ENCODE measurements at regions not wholly inside any gene's neighbourhood (a gene's known extent, or its start where the extent isn't known, plus 50 kb on each side); places are given as distances from the start of the nearest gene placed in this dataset.
"Not testable (repeated sequence)": the region's sequence is repeated elsewhere in the genome, so short reads cannot be mapped to it uniquely, and the experiment has no call there.

DNA sequence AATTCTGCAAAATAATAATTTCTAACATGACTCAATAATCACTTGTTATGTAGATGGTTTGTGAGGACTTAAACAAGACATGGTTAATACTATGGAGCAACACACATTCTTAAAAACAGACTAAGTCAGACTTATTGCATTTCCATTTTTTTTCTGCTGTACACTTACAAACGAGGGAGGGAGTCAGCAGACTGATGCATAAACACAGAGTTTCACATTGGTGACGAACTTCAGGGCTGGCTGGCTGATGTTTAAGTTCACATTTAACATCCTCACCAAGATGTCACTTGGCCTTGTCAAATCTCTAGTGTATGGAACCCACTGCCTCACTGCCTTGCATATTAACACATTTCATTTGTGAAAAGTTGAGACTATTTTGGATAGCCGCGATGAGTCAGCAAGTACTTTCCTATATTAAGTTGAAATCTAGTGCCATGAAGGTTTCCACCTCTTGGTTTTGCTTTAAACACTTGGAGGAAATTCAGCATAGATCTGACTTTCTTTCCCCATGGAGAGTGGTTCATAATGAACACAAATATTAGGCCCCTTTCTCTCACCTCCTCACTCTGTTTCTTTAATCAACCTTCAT, 337.5 kb upstream of the RUNX1 start:
- FAIRE-seq = no peak

DNA sequence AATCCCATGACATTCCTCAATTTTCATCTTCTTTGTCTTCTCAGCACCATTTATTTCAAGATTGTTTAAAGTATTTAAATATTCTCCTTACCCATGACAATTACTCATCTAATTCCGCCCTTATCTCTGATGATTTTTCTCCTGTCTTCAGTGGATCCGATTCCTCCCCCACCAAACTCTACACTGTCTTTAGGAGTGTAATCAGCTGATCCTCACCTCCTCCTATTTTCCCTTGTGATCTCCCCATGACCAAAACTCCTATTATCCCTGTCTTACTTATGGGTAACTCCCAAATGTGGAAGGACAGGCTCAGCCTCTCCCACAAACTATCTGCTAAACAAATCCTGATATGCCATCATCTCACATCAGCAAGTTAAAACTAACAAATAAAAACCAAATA, 335.3 kb upstream of the RUNX1 start:
- no peak for FAIRE-seq

DNA sequence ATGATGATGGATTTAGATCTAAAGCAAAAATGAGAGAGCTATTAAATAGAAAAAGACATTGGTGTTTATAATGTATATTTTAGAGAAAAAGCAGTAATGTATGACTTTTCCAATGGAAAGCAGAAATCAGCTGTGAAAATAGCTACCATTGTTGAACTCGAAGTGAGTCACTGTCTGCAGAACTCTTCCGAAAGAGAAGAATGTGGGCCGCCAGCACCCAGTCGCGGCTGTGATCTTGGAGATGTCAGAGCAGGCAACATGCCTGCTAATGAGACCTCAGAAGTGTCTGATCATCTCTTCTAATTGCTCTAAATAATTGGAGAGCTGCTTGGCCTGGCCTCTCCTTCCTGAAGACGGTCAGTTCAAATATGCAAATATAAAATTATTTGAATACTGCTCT, 333.6 kb upstream of the RUNX1 start:
- FAIRE-seq = no peak

DNA sequence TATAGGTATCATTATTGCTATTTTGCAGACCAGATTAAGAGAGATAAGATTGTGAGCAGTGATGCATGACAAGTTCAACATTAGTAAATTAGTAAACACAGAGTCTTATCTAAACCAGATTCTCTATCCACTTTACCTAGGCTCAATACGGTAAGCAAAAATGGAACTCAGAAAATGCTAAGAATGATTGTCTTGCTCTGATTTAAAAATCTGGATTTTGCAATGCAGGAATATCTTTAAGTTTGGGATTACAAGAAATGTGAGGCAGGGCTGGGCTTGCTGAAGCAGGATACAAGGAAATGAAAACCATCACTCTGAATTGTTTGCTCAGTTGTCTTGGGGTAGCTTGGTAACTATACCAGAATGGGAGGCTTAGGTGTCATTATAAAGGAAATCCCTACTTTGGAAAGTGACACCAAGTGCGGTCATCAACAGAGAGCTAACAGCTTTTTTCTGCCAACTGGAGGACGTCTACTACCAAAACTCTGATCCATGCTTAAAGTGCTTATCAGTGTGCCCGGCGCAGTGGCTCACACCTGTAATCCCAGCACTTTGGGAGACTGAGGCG, 332.7 kb upstream of the RUNX1 start:
- FAIRE-seq = no peak

DNA sequence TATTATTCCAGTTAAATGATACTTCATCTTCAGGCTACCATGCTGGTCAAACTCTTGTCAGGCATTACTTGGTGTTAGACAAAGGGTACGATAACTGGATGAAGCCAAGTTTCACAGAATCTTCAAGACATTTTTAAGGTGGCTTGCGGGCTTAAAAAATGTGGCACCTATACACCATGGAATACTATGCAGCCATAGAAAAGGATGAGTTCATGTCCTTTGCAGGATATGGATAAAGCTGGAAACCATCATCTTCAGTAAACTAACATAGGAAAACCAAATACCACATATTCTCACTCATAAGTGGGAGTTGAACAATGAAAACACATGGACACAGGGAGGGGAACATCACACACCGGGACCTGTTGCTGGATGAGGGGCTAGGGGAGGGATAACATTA, 331.2 kb upstream of the RUNX1 start:
- FAIRE-seq = not testable (repeated sequence)

DNA sequence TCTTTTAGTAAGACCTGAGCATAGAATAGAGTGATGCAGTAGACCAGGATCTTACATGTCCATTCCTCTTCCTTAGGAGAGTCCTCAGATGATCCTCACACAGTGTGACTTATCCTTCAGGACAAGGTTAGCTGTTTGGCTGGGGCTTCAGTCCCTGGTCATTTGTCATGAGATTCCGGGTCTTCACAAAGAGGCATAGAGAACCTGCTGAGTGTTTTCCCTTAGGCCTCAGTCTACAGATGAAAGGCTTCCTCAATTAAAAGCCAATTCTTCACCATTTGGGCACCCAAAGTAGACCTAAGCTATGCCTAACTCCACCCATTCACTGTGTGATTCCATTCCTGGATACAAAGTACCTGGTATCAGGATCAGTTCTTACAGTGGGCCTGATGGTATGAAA, 329.8 kb upstream of the RUNX1 start:
- FAIRE-seq = no peak

DNA sequence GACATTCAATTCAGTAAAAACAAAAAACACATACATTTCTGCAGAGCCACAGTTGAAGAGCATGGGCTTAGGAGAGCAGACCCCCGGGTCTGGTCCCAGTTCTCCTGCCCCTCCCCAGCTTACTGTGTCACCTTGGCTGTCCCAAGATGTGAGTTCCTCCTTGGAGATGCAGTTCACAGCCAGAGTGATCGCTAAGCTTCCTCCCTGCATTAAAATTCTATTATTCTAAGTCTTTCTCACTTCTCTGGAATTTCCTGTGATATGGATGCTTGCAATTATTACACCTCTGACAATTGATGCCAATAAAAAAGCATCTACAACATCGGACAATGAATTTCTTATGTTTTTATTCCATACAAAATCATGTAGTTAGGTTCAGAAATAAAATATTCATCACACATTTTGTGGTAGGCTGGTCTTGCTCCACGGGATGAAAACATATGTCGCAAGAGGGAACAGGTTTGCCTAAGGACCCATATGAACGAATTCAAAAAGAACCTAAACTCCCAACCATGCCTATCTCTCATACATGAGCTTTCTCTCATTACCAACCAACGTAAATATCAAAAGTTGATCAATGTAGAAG, 328.5 kb upstream of the RUNX1 start:
- no peak for FAIRE-seq

DNA sequence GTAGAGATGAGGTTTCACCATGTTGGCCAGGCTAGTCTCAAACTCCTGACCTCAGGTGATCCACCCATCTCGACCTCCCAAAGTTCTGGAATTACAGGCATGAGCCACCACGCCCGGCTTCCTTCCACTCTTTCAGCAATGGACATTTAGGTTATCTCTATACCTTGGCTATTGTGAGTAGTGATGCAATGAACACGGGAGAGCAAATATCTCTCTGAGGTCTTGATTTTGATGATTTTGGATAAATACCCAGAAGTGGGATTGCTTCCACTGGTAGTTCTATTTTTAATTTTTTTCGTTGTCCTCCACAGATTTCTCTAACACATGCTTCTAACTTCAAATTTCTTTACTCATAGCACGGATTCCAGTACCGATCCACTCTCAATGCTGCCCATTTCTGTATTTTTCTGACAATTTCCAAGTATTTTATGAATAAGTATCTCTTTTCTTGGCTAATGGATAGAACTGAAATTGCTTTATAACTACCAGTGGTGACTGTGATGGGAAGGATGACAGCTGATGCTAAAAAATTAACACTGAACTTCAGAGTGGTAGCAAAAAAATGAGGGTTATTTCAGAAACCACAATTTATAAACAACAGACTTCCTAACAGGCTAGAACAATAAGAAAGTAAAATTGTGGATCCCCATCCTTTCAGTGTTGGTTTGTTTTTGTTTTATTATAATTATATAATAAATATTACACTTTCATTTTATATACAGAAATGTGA, 327.5 kb upstream of the RUNX1 start:
- no peak for FAIRE-seq

DNA sequence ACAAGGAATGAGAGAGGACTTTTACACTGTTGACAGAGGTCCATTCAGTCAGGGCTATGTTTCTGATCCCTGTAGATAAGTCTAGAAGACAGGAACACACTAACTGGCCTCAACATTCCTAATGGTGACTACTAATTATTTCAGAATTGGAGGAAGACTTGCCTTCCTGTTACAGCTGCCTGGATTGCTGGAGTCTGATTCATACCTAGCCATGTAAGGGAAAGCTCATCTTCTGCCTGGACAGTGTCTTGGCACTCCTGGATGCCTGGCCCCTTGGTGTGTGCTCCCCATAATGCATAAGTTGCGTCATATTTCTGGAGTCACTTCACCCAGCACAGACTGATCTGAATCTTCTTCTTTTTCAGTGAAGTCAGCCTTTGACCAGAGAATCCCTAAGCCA, 326.0 kb upstream of the RUNX1 start:
- FAIRE-seq = no peak

DNA sequence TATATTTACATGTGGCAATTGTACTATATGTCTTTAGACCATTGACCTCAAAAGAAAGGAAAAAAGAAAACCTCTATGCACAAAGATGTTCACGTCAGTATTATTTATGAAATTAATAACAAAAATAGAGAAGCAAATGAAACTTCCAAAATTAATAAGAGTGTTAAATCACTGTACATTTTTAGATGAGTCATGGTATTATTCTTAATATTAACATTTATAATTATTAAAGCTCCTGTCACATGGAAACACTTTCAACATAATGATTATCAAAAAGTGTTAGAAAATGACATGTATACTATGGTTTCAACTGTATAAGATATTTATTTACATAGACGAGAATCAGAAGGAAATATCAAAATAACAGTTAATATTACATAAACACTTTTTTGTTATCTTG, 324.9 kb upstream of the RUNX1 start:
- FAIRE-seq = no peak

DNA sequence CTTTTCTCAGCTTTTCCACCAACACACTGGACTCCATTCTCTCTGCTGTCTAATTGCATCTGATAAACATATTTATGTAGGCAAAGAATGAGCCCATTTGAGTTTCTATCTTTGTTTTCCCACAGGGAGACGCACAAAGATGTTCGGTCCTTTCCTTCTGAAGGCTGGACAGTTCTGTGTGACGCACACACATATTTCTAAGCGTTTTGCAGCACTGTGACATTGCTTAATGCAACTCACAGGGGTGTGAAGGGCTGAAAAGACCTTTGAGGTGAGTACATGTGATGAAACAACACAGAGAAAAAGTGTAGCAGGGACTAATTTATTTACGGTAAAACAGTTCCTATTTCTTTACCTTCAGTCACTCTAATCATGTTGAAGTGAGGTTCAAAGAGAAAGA, 323.1 kb upstream of the RUNX1 start:
- FAIRE-seq = no peak

DNA sequence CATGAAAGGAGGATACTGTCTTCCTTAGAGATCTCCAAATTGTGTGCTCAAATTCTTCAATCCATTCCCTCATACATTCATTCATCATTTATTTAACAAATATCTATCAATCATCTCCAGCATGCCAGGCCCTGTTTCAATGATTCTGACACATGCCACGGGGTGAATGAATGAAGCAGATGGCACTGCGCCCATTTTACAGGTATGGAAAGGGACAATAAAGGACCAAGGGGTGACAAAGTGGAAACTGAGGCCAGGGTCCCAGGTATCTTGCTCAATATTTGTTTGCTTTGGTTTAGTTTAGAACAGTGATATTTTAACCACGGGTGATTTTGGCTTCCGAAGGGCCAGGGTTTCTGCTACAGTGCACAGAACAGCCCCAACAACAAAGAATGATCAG, 321.6 kb upstream of the RUNX1 start:
- FAIRE-seq = no peak

DNA sequence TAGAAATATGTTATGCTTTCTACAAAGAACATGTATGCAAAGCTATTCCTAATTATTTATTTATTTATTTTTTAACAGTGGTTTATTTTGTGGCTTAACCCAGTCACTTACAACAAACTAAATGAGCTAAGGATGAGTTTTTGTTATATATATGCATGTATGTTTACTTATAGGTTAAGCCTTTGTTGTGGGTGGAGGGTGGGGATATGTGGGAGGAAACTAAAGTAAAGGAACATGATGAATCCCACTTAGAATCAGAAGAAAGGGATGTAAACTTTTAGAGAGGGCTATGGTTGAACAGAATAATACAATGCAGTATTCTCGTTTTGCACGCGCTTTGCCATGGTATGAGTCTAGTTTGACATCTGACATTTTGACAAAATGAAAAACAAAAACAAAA, 321.0 kb upstream of the RUNX1 start:
- no peak for FAIRE-seq

DNA sequence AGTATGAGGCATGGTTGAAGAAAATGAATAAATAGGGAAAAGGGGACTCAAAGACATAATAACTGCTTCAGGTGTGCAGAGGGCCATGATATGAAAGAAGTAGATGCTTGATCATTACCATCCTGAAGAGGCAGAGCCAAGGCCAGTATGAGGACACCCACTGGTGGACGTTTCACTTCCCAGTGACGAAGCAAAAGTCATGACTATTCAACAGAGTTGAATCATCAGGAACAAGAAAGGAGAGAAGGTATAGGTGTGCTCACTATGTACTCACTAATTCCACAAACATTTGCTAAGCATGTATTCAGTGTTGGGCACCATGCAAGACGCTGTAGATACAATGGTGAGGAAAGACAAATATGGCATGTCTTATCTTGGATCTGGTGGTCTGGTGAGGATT, 319.2 kb upstream of the RUNX1 start:
- no peak for FAIRE-seq

DNA sequence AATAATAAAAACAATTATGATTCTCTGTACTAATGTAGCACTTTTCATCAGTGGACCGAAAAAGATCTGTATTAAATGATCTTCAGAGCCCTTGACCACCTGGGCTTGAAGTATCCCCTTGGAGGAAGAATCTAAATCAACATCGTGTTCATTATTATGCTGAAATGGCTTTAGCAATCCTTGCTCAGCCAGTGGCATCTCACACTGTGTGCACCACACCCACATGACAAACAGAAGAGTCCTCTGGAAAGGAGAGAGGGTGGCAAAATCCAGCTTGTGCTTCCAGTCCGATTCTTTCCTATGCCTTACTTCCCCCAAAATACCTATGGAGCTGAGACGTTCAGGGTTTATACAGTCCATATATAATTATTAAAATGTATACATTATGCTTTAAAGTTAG, 318.5 kb upstream of the RUNX1 start:
- no peak for FAIRE-seq

DNA sequence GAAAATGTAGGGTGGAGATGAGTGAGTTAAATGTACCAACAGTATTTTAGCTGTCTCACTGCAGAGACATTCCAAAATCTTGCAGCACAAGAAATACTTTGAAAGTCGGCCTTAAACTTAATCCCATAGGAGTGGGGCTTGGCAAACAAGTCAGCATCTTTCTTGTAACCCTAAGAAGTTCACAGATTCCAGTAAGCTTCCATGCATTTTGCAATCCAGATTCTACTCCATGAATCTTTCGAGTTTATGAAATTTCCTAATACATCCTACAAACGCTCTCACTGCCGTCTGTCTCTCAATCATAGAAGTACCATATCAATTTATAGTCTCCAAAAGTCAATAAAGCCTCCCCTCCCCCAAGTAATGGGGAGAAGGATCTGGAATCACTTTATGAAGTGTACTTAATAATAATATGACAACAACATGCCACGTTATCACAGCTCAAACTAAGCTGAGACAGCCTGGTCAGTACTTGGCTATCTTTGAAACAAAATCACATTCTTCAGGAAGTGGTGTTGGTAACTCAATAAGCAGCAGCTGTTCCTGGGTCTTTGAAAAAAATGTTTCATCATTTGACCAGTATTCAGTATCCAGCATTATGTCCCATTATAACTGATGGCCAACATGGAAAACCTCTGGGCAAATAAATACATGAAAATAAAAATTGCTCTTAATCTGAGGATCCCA, 317.4 kb upstream of the RUNX1 start:
- FAIRE-seq = no peak

DNA sequence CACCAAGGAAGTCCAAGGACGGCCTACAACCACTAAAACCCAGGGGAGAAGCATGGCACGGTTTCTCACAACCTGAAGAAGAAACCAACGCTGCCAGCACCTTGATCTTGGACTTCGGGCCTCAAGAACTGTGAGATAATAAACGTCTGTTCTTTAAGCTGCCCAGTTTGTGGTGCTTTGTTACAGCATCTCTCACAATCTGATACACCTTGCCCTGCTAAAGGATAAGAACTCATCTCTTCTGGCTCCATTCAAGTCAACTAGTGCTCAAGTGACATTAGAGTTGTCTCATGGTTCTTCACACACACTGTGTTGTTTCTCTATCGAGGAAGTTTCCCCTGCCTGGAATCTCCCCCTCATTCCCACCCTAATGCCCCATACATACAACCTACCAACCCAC, 314.4 kb upstream of the RUNX1 start:
- FAIRE-seq = no peak

DNA sequence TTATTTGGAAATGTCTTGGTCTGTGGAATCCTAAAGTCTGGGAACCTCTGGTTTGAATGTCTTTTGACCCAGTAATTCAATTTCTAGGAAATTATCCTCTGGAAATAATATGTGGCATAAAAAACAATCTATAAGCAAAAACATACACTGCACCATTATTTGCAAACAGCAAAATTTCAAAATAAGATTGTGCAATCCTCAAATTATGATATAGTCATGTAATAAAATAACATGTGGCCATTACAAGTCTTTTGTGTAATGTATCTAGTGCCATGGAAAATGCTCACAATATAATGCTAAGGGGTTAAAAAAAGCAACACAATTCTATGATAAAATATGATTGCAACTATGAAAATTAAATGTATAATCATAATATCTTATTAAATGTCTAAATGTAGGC, 312.9 kb upstream of the RUNX1 start:
- FAIRE-seq = no peak

DNA sequence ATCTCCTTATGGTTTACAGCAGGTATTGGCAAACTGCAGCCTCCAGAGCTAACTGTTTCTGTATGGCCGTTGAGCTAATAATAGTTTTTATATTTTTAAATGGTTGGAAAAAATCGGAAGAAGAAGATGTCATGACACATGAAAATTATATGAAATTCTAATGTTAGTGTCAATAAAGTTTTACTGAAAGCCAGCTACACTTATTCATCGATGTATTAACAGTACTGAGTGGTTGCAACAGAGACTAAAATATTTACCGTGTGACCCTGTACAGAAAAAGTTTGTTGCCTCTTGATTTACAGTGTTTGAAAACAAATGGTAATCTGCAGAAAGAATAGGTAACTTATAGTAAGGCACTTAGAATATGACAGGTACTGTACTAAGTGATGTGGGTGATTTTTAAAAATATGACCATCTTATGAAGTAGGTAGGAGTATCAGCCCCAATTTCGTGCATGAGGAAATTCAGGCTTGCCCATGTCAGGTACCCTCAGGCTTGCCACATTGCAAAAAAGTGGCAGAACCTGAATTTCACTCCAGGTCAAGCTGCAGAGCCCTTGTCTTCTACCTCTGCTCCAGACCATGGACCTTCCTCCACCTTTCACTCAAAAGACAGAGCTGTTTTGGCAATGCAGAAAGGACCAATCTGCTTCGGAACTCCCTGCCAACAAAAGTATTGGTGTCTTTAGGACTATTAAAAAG, 311.9 kb upstream of the RUNX1 start:
- FAIRE-seq = no peak

DNA sequence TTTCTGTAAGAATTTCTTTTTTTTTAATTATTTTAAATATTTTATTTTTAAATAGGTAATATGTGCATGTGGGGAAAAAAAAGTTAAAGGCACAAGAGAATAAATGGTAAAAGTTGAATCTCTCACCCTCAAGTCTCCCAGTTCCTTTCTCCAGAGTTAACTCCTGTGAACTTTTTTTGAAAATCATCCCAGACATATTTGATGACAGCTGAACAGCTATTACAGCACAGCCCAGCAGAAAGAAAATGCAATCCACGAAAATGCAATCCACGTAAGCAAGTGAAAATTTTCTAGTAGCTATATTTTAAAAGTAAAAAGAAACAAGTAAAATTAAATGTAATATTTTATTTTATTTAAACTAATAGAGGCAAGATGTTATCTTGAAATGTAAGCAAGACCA, 310.0 kb upstream of the RUNX1 start:
- no peak for FAIRE-seq

DNA sequence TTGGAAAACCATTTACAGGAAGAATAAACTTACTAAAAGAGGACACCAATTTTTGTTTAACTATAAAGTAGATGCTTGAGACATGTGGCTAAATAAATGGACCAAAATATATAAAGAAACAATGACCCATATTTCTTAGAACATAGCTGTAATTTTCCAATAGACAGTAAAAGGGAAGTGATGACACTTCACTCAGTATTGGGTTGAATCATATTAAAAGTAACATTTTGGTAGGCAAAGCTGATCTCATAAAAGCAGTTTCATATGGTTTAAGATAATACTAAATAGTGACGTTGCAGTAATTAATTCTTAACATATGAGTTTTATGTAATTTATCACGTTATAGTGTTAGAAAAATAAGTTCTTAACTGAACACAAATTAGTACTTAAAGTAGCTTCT, 308.9 kb upstream of the RUNX1 start:
- no peak for FAIRE-seq

DNA sequence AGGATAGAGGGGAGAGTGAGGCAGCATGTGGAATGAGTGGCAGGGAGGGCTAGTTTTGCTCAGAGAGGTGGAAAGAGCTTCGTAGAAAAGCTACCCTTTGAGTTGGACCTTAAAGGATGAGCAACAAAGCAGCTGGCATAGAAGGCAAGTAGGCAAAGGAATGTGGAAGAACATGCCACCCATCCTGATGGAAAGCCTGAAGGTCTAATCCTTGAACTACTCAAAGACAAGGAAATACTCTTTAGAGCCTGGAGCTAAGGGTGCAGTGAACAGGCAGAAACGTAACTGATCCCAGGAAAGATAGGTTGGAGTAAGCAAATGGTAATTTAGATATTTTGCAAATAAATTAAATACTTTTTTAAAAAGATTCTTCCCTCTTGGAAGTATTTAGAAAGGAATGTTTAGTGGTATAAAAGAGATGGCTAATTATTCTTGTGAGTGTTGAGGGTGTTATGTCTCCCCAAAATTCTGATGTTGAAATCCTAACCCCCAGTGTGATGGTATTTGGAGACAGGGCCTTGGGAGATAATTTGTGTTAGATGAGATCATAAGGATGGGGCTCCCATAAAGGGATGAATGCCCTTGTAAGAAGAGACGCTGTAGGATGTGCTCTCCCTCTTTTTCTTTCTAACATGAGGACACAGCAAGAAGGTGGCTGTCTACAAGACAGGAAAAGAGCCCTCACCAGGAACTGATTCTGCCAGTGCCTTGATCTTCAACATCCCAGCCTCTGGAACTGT, 308.1 kb upstream of the RUNX1 start:
- FAIRE-seq = no peak

DNA sequence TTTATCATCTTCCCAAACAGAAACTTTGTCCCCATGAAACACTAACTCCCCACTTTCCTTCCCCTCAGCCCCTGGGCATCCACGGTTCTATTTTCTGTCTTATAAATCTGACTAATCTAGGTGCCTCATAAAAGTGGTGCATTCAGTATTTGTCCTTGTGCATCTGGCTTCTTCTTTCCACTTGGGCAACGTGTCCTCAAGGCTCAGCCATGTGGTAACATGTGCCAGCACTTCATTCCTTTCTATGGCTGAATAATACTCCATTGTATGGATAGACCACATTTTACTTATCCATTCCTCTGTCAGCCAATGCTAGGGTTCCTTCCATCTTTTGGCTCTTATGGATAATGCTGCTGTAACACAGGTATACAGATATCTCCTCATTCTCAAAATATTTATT, 305.0 kb upstream of the RUNX1 start:
- FAIRE-seq = no peak
